A673 (cell line): ENCODE measurements at regions not wholly inside any gene's neighbourhood (a gene's known extent, or its start where the extent isn't known, plus 50 kb on each side); places are given as distances from the start of the nearest gene placed in this dataset.

ENCODE experiments used
- EZH2 ChIP-seq: fragments of 200-600 bp; sonication (generic); IDR thresholded peaks from 2 replicates; pipeline ENCODE4 v1.6.1; 2017; ENCODE audit warnings: borderline replicate concordance, low read depth, mild to moderate bottlenecking, mixed read lengths, antibody characterized with exemption, low read length; ENCODE audit not compliant: poor library complexity, severe bottlenecking
- TF ChIP-seq, protein P1 (sequence below): fragments of 300-800, 200-600 bp; sonication (generic); conservative IDR thresholded peaks from 2 replicates; pipeline ENCODE4 v1.5.1; 2017; ENCODE audit warnings: low read depth, mild to moderate bottlenecking, antibody characterized with exemption, low read length, moderate library complexity, mixed read lengths

DNA sequence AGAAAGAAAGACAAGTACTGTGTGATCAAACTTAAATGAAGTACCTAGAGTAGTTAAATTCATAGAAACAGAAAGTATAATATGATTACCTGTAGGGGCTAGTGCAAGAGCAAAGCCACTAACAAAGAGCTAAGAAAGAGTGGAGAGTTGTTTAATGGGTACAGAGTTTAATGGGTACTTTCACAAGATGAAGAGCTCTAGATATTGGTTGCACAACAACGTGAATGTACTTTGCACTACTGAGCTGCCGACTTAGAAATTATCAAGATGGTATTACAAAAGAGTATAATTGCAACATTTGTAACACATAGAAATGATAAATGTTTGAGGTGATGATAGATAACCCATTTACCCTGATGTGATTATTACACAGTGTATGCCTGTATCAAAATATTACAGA, 140.3 kb upstream of the GPC6 start:
- TF ChIP-seq, protein P1, sequence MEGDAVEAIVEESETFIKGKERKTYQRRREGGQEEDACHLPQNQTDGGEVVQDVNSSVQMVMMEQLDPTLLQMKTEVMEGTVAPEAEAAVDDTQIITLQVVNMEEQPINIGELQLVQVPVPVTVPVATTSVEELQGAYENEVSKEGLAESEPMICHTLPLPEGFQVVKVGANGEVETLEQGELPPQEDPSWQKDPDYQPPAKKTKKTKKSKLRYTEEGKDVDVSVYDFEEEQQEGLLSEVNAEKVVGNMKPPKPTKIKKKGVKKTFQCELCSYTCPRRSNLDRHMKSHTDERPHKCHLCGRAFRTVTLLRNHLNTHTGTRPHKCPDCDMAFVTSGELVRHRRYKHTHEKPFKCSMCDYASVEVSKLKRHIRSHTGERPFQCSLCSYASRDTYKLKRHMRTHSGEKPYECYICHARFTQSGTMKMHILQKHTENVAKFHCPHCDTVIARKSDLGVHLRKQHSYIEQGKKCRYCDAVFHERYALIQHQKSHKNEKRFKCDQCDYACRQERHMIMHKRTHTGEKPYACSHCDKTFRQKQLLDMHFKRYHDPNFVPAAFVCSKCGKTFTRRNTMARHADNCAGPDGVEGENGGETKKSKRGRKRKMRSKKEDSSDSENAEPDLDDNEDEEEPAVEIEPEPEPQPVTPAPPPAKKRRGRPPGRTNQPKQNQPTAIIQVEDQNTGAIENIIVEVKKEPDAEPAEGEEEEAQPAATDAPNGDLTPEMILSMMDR: no peak
- no peak for TF ChIP-seq EZH2
